Gastrocnemius medialis (tissue), 4 donors: ENCODE measurements at regions not wholly inside any gene's neighbourhood (a gene's known extent, or its start where the extent isn't known, plus 50 kb on each side); places are given as distances from the start of the nearest gene placed in this dataset.

Experiments
- CTCF ChIP-seq, 5 experiments: fragments of 450-650 bp in 3 of 5; fragments of 200-600 bp in 2 of 5; sonication (generic) in 2 of 5; IDR thresholded peaks in 4 of 5; conservative IDR thresholded peaks in 1 of 5; 1 replicate in 4 of 5; 2 replicates in 1 of 5; pipeline ENCODE4 v1.5.1; 2016 to 2019; ENCODE audit warnings: antibody characterized with exemption in 5 of 5, mild to moderate bottlenecking in 3 of 5, moderate library complexity in 3 of 5
- POLR2A ChIP-seq, 2 donors: fragments of 450-650 bp; IDR thresholded peaks; one replicate each; pipeline ENCODE4 v1.6.1; 2017; ENCODE audit warnings: antibody characterized with exemption in 2 of 2, mild to moderate bottlenecking in 2 of 2, moderate library complexity in 2 of 2

- TF ChIP-seq CTCF (IDR thresholded peaks at IDR 0.05 in 4 of 5, conservative IDR thresholded peaks at IDR 0.05 in 1 of 5), result no peak
- no peak for TF ChIP-seq POLR2A (IDR thresholded peaks at IDR 0.05)
These were observed 994.2 kb downstream of the ADGRL3 start for GRCh38 chr4:62194342-62194741.
